Immature natural killer cell (primary cell): ENCODE measurements at regions not wholly inside any gene's neighbourhood (a gene's known extent, or its start where the extent isn't known, plus 50 kb on each side); places are given as distances from the start of the nearest gene placed in this dataset.
"Not testable (repeated sequence)": the region's sequence is repeated elsewhere in the genome, so short reads cannot be mapped to it uniquely, and the experiment has no call there.

ENCODE experiments used
- DNase-seq, 3 donors: peaks; one replicate each; pipeline ENCODE4 v3.0.0; 2022; ENCODE audit warnings: mixed read lengths in 1 of 3
- H3K27ac Mint-ChIP-seq, 6 donors: one replicate each; pipeline ENCODE4 v1.8.0; 2020; ENCODE audit warnings: mixed read lengths in 6 of 6, mild to moderate bottlenecking in 5 of 6, inconsistent platforms in 4 of 6, moderate library complexity in 3 of 6
- H3K27me3 Mint-ChIP-seq, 3 donors: one replicate each; pipeline ENCODE4 v1.8.0; 2020 to 2021; ENCODE audit warnings: low read depth in 3 of 3, mild to moderate bottlenecking in 3 of 3, mixed read lengths in 3 of 3, moderate library complexity in 3 of 3, inconsistent platforms in 1 of 3
- H3K36me3 Mint-ChIP-seq, 3 donors: one replicate each; pipeline ENCODE4 v1.8.0; 2020; ENCODE audit warnings: mixed read lengths in 3 of 3, inconsistent platforms in 2 of 3, mild to moderate bottlenecking in 2 of 3
- H3K4me1 Mint-ChIP-seq, 2 donors: one replicate each; pipeline ENCODE4 v1.8.0; 2020; ENCODE audit warnings: inconsistent platforms in 2 of 2, mild to moderate bottlenecking in 2 of 2, mixed read lengths in 2 of 2, moderate library complexity in 1 of 2
- H3K4me3 Mint-ChIP-seq, 5 donors: one replicate each; pipeline ENCODE4 v1.8.0; 2020; ENCODE audit warnings: mild to moderate bottlenecking in 5 of 5, mixed read lengths in 5 of 5, inconsistent platforms in 3 of 5, moderate library complexity in 3 of 5
- H3K9me3 Mint-ChIP-seq, 6 donors: one replicate each; pipeline ENCODE4 v1.8.0; 2020; ENCODE audit warnings: mild to moderate bottlenecking in 6 of 6, mixed read lengths in 6 of 6, inconsistent platforms in 4 of 6, moderate library complexity in 3 of 6

DNA sequence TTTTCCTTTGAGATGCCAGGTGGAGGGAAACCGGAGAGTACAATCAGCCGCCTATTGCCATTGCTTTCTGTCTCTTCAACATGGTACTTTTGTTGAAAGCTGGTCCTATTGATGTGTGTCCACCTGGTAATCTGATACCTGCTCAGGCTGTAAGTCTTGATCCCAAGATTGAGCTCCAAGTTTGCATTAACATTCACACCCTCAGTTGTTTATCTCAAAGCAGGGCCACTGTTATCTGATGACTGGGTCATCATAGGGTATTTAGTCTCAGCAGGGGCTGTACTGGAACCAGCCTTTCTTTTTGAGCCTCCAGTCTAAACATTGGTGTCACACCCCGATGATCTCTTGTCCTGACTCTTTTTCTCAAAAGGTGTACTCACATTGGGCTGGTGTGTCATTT is 370.3 kb upstream of the TOM1L1 start:
- Mint-ChIP-seq H3K27ac (no peak overlapping the region), H3K4me3 (no peak overlapping the region), H3K36me3 (no peaks in the 10 kb centered on the region), H3K4me1 (no peaks in the 10 kb centered on the region), H3K27me3 (peaks cover 0 to 2% (median 0%) of the 10 kb centered on the region in 3 donors), H3K9me3 (peaks cover 4 to 21% (median 8%) of the 10 kb centered on the region in 6 donors)
- DNase-seq, result no peak

DNA sequence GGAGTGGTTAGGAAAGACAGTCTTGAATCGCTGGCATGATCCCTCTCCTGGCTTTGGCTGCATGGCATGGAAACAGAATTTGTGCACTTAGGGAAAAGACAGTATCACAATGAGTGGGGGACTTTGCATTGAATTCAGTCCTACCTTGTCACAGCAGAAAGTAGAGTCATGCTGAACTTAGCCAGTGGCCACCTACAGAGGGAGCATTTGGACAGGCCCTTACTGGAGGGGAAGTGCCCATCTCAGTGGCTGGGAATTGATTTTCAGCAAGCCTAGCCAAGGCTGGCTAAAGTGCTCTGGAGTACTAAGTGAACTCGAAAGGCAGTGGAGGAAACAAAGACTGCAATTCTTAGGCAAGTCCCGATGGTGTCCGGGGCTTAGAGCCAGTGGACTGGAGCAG is 364.3 kb upstream of the TOM1L1 start:
- no peak overlapping the region for H3K4me3 Mint-ChIP-seq
- H3K27ac Mint-ChIP-seq, result no peak overlapping the region
- peaks cover 9 to 51% (median 26%) of the 10 kb centered on the region in 6 donors for H3K9me3 Mint-ChIP-seq
- peaks cover 0 to 1% (median 0%) of the 10 kb centered on the region in 3 donors for H3K27me3 Mint-ChIP-seq
- no peak for DNase-seq
- no peaks in the 10 kb centered on the region for H3K36me3 Mint-ChIP-seq
- no peaks in the 10 kb centered on the region for H3K4me1 Mint-ChIP-seq

DNA sequence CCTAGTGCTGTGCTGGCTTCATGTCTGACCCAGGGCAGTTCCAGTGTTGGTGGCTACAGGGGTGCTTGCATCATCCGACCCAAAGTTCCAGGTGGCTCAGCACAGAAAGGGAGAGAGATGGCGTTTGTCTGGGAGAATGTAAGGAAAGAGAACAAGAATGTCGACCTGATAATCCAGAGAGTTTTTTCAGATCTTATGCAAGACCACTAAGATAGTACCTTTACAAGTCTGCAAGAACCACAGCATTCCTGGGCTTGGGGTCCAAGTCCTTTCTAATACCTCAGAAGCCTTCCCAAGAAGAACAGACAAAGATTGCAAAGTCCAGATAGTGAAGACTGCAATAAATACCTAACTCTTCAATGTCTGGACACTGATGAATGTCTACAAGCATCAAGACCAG is 363.0 kb upstream of the TOM1L1 start:
- Mint-ChIP-seq H3K36me3 (no peaks in the 10 kb centered on the region), H3K9me3 (peaks cover 13 to 55% (median 27%) of the 10 kb centered on the region in 6 donors), H3K4me3 (no peak overlapping the region), H3K27me3 (peaks cover 0 to 1% (median 0%) of the 10 kb centered on the region in 3 donors), H3K4me1 (no peaks in the 10 kb centered on the region), H3K27ac (no peak overlapping the region)
- DNase-seq, result no peak

GRCh38 chr17:54544249-54544648 is 356.4 kb upstream of the TOM1L1 start:
- DNase-seq, result no peak
- no peaks in the 10 kb centered on the region for H3K4me1 Mint-ChIP-seq
- H3K27ac Mint-ChIP-seq, result no peak overlapping the region
- H3K27me3 Mint-ChIP-seq, result peaks cover 0 to 2% (median 0%) of the 10 kb centered on the region in 3 donors
- H3K9me3 Mint-ChIP-seq, result peaks cover 6 to 39% (median 18%) of the 10 kb centered on the region in 6 donors
- H3K4me3 Mint-ChIP-seq, result no peak overlapping the region
- no peaks in the 10 kb centered on the region for H3K36me3 Mint-ChIP-seq

- Mint-ChIP-seq H3K27ac (no peak overlapping the region), H3K9me3 (peaks cover 10 to 34% (median 16%) of the 10 kb centered on the region in 6 donors), H3K4me3 (no peak overlapping the region), H3K4me1 (no peaks in the 10 kb centered on the region), H3K36me3 (no peaks in the 10 kb centered on the region), H3K27me3 (peaks cover 0 to 3% (median 0%) of the 10 kb centered on the region in 3 donors)
- no peak for DNase-seq
Observed at GRCh38 chr17:54559883-54560282, 340.8 kb upstream of the TOM1L1 start.

GRCh38 chr17:54608634-54609155 is 292.0 kb upstream of the TOM1L1 start:
- no peak for DNase-seq
- Mint-ChIP-seq H3K27me3 (peaks cover 0 to 1% (median 0%) of the 10 kb centered on the region in 3 donors), H3K4me1 (no peaks in the 10 kb centered on the region), H3K36me3 (peaks cover 0 to 4% (median 0%) of the 10 kb centered on the region in 3 donors), H3K27ac (no peak overlapping the region), H3K4me3 (no peak overlapping the region), H3K9me3 (peaks cover 12 to 54% (median 25%) of the 10 kb centered on the region in 6 donors)

DNA sequence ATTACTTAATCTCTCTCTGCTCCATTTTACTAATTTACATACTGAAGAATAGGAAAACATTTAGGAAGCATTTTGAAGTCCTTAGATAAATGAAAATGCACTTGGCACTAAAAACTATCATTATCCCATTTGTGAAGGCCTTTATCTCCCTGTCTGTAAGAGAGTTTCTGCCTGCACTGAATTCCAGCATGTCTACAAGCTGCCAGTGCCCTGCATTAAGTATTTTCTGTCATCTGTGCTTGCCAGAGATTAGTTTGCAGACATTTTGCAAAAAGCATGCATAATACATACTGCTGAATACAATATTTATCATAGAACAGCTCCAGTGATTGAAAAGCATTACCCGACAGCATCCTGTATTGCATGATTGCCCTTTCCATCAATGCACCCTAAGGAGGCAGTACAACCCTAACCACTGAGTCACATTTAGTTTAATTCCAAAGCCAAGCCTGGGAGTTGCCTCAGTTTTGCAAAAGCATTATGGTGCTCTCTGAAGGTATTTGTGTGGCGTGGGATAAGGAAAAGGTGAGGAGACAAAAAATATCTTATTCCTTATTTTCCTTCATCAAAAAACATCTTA is 280.2 kb upstream of the TOM1L1 start:
- Mint-ChIP-seq H3K4me1 (no peaks in the 10 kb centered on the region), H3K9me3 (peaks cover 9 to 24% (median 12%) of the 10 kb centered on the region in 6 donors), H3K27ac (no peak overlapping the region), H3K36me3 (no peaks in the 10 kb centered on the region), H3K4me3 (no peak overlapping the region), H3K27me3 (peaks cover 0 to 1% (median 0%) of the 10 kb centered on the region in 3 donors)
- no peak for DNase-seq

DNA sequence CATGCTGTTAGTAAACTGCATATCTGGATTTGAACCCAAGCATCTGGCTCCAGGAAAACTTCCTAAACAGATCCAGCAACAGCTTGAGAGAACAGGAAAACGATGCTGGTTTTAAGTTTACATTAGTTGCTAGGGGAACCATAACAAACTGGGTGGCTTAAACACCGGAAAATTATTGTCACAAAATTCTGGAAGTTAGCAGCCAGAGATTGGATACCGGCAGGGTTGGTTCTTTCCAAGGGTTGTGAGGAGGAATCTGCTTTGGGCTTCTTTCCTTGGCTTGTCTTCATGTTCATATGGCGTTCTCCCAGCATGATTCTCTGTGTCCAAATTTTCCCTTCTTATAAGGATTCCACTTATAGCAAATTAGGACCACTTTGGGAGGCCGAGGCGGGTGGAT is 276.9 kb upstream of the TOM1L1 start:
- Mint-ChIP-seq H3K4me3 (no peak overlapping the region), H3K27me3 (peaks cover 0 to 1% (median 1%) of the 10 kb centered on the region in 3 donors), H3K9me3 (peaks cover 0 to 12% (median 8%) of the 10 kb centered on the region in 6 donors), H3K36me3 (no peaks in the 10 kb centered on the region), H3K4me1 (no peaks in the 10 kb centered on the region), H3K27ac (no peak overlapping the region)
- no peak for DNase-seq

DNA sequence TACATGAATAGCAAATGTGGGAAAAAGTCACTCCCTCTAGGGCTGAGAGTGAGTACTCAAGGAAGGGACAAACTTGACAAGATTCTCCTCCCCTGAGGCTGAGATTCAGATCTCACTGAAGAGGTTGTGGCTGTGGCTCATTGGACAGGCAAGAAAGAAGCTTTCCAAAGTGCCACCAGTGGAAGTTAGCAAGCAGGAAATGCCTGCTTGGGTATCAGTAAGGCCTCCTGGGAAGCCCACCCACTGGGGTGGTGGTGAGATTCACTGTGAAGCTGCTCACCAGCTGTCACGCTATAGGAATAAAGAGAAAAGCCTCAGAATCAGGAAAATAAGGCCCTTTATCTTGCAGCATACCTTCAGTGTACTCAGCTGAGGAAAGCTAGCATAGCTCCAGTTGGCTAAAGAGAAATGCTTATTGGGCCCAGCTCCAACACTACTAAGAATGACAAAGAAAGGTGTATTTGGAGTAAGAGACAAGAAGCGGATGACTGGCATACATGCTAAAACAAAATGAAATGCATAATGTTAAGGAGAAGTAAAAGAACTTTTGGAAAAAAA is 274.4 kb upstream of the TOM1L1 start:
- Mint-ChIP-seq H3K36me3 (no peaks in the 10 kb centered on the region), H3K4me3 (no peak overlapping the region), H3K4me1 (no peaks in the 10 kb centered on the region)

DNA sequence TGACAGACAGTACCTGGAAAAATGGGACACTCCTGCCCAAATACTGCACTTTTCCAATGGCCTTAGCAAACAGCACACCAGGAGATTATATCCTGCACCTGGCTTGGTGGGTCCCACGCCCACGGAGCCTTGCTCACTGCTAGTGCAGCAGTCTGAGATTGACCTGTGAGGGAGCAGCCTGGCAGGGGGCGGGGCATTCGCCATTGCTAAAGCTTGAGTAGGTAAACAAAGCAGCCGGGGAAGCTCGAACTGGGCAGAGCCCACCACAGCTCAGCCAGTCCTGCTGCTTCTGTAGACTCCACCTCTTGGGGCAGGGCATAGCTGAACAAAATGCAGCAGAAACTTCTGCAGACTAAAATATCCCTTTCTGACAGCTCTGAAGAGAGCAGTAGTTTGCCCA is 261.2 kb upstream of the TOM1L1 start:
- peaks cover 22 to 56% (median 29%) of the 10 kb centered on the region in 6 donors for H3K9me3 Mint-ChIP-seq
- not testable (repeated sequence) for H3K36me3 Mint-ChIP-seq, H3K4me1 Mint-ChIP-seq, H3K27me3 Mint-ChIP-seq, DNase-seq, H3K4me3 Mint-ChIP-seq, H3K27ac Mint-ChIP-seq

More for the DNA sequence above, 274.4 kb upstream of the TOM1L1 start:
- DNase-seq, result no peak
- Mint-ChIP-seq H3K27ac (no peak overlapping the region), H3K9me3 (peaks cover 0 to 10% (median 4%) of the 10 kb centered on the region in 6 donors), H3K27me3 (peaks cover 0 to 1% (median 0%) of the 10 kb centered on the region in 3 donors)

- Mint-ChIP-seq H3K36me3 (no peaks in the 10 kb centered on the region), H3K9me3 (peaks cover 2 to 64% (median 16%) of the 10 kb centered on the region in 6 donors), H3K27ac (no peak overlapping the region), H3K4me1 (no peaks in the 10 kb centered on the region), H3K4me3 (no peak overlapping the region), H3K27me3 (peaks cover 0 to 3% (median 0%) of the 10 kb centered on the region in 3 donors)
- DNase-seq, result no peak
Observed at GRCh38 chr17:54662978-54663876, 237.4 kb upstream of the TOM1L1 start.

GRCh38 chr17:54666559-54666958 is 234.1 kb upstream of the TOM1L1 start:
- H3K36me3 Mint-ChIP-seq, result no peaks in the 10 kb centered on the region
- H3K4me1 Mint-ChIP-seq, result no peaks in the 10 kb centered on the region
- peaks cover 6 to 54% (median 17%) of the 10 kb centered on the region in 6 donors for H3K9me3 Mint-ChIP-seq
- DNase-seq, result no peak
- H3K27ac Mint-ChIP-seq, result no peak overlapping the region
- peaks cover 0 to 3% (median 0%) of the 10 kb centered on the region in 3 donors for H3K27me3 Mint-ChIP-seq
- no peak overlapping the region for H3K4me3 Mint-ChIP-seq

DNA sequence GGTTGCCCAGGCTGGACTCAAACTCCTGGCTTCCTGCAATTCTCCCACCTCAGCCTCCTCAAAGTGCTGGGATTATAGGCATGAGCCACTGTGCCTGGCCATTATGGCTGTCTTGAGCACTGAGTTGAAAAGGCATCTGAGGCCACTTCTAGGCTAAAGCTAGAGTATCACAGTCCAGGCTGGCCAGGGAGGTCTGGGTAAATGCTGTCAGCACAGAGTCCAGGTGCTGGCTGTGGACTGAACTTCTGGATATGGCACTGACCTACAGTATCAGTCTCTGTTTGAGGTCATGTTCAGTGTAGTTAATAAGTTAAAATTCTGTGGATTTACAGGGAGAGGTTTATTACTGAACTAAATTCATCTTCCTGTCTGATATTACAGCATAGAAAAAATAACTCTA is 222.5 kb upstream of the TOM1L1 start:
- peaks cover 5 to 26% (median 16%) of the 10 kb centered on the region in 6 donors for H3K9me3 Mint-ChIP-seq
- H3K4me1 Mint-ChIP-seq, result no peaks in the 10 kb centered on the region
- H3K36me3 Mint-ChIP-seq, result no peaks in the 10 kb centered on the region
- no peak overlapping the region for H3K4me3 Mint-ChIP-seq
- H3K27me3 Mint-ChIP-seq, result peaks cover 0 to 2% (median 0%) of the 10 kb centered on the region in 3 donors
- DNase-seq, result no peak
- H3K27ac Mint-ChIP-seq, result no peak overlapping the region

GRCh38 chr17:54680410-54680809 is 220.2 kb upstream of the TOM1L1 start:
- H3K36me3 Mint-ChIP-seq, result no peaks in the 10 kb centered on the region
- H3K27me3 Mint-ChIP-seq, result no peaks in the 10 kb centered on the region
- DNase-seq, result no peak
- H3K27ac Mint-ChIP-seq, result no peak overlapping the region
- H3K4me1 Mint-ChIP-seq, result no peaks in the 10 kb centered on the region
- H3K4me3 Mint-ChIP-seq, result no peak overlapping the region
- peaks cover 3 to 28% (median 12%) of the 10 kb centered on the region in 6 donors for H3K9me3 Mint-ChIP-seq
